ENCODE measurements at regions not wholly inside any gene's neighbourhood (a gene's known extent, or its start where the extent isn't known, plus 50 kb on each side); places are given as distances from the start of the nearest gene placed in this dataset.

GRCh38 chr3:10706156-10706739 is 109.8 kb upstream of the SLC6A11 start:
- no peak for TF ChIP-seq CTCF (IDR thresholded peaks at IDR 0.05; ENCODE audit: low read length, missing control alignments)
- no peak for DNase-seq (ENCODE audit: low read depth)
- H3K4me3 ChIP-seq (replicated peaks; ENCODE audit: low read depth, low read length), result no peak overlapping the region

GRCh38 chr3:10706740-10707399 is 109.2 kb upstream of the SLC6A11 start:
- H3K4me3 ChIP-seq (replicated peaks; ENCODE audit: low read depth, low read length), result no peak overlapping the region
- no peak for DNase-seq (ENCODE audit: low read depth)
- no peak for TF ChIP-seq CTCF (IDR thresholded peaks at IDR 0.05; ENCODE audit: low read length, missing control alignments)

GRCh38 chr3:10707400-10708215 is 108.4 kb upstream of the SLC6A11 start:
- no peak overlapping the region for H3K4me3 ChIP-seq (replicated peaks; ENCODE audit: low read depth, low read length)
- no peak for TF ChIP-seq CTCF (IDR thresholded peaks at IDR 0.05; ENCODE audit: low read length, missing control alignments)
- no peak for DNase-seq (ENCODE audit: low read depth)

GRCh38 chr3:10708216-10708893 is 107.7 kb upstream of the SLC6A11 start:
- H3K4me3 ChIP-seq (replicated peaks; ENCODE audit: low read depth, low read length), result no peak overlapping the region
- TF ChIP-seq CTCF (IDR thresholded peaks at IDR 0.05; ENCODE audit: low read length, missing control alignments), result no peak
- no peak for DNase-seq (ENCODE audit: low read depth)

- no peak for DNase-seq (ENCODE audit: low read depth)
- no peak for TF ChIP-seq CTCF (IDR thresholded peaks at IDR 0.05; ENCODE audit: low read length, missing control alignments)
- no peak overlapping the region for H3K4me3 ChIP-seq (replicated peaks; ENCODE audit: low read depth, low read length)
These were observed 106.8 kb upstream of the SLC6A11 start for GRCh38 chr3:10709110-10709781.

GRCh38 chr3:10712121-10712520 is 103.9 kb upstream of the SLC6A11 start:
- no peak overlapping the region for H3K4me3 ChIP-seq (replicated peaks; ENCODE audit: low read depth, low read length)
- no peak for DNase-seq (ENCODE audit: low read depth)
- TF ChIP-seq CTCF (IDR thresholded peaks at IDR 0.05; ENCODE audit: low read length, missing control alignments), result no peak

All from fibroblast of pulmonary artery (primary cell).